ENCODE measurements at regions not wholly inside any gene's neighbourhood (a gene's known extent, or its start where the extent isn't known, plus 50 kb on each side); places are given as distances from the start of the nearest gene placed in this dataset.
"Not testable (repeated sequence)": the region's sequence is repeated elsewhere in the genome, so short reads cannot be mapped to it uniquely, and the experiment has no call there.

DNA sequence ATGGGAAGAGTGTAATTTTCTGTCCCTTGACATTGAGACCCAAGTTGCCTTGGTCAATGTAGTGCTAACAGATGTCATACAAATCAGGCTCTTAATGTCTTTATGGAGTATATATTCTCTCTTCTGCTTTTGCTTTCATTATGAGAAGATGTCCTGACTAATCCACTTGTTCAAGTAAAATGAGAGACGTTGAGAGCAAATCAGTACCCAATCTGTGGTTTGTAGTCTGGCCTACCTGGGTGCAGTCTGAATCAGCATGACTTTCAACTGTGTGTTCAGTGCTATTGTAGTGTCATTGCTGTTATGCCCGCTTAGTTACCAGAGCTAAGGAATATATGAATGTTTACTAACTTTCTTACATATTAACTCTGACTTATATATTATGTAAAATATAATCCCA, 612.4 kb downstream of the ANKRD7 start:
- Histone ChIP-seq H3K4me1 (ENCODE audit: control insufficient read depth, insufficient read depth, low read length) (no peaks in the 10 kb centered on the region), H3K9me3 (ENCODE audit: control insufficient read depth, insufficient read depth, low read length) (no peaks in the 10 kb centered on the region), H3K36me3 (ENCODE audit: control insufficient read depth, insufficient read depth, low read length) (no peaks in the 10 kb centered on the region), H3K27me3 (ENCODE audit: control insufficient read depth, insufficient read depth, low read length) (no peaks in the 10 kb centered on the region), H3K9ac (ENCODE audit: low read depth, low read length) (no peak overlapping the region), H3K4me3 (ENCODE audit: low read depth, low read length) (no peak overlapping the region)

GRCh38 chr7:118839515-118839914, 615.0 kb downstream of the ANKRD7 start:
- H3K27me3 ChIP-seq (ENCODE audit: control insufficient read depth, insufficient read depth, low read length), result no peaks in the 10 kb centered on the region
- H3K36me3 ChIP-seq (ENCODE audit: control insufficient read depth, insufficient read depth, low read length), result no peaks in the 10 kb centered on the region
- H3K4me3 ChIP-seq (ENCODE audit: low read depth, low read length), result no peak overlapping the region
- no peaks in the 10 kb centered on the region for H3K9me3 ChIP-seq (ENCODE audit: control insufficient read depth, insufficient read depth, low read length)
- no peak overlapping the region for H3K9ac ChIP-seq (ENCODE audit: low read depth, low read length)
- H3K4me1 ChIP-seq (ENCODE audit: control insufficient read depth, insufficient read depth, low read length), result no peaks in the 10 kb centered on the region

- no peaks in the 10 kb centered on the region for H3K4me1 ChIP-seq (ENCODE audit: control insufficient read depth, insufficient read depth, low read length)
- H3K36me3 ChIP-seq (ENCODE audit: control insufficient read depth, insufficient read depth, low read length), result no peaks in the 10 kb centered on the region
- no peaks in the 10 kb centered on the region for H3K27me3 ChIP-seq (ENCODE audit: control insufficient read depth, insufficient read depth, low read length)
- no peaks in the 10 kb centered on the region for H3K9me3 ChIP-seq (ENCODE audit: control insufficient read depth, insufficient read depth, low read length)
- H3K4me3 ChIP-seq (ENCODE audit: low read depth, low read length), result no peak overlapping the region
- H3K9ac ChIP-seq (ENCODE audit: low read depth, low read length), result no peak overlapping the region
Measured at GRCh38 chr7:118843456-118843855, 619.0 kb downstream of the ANKRD7 start.

DNA sequence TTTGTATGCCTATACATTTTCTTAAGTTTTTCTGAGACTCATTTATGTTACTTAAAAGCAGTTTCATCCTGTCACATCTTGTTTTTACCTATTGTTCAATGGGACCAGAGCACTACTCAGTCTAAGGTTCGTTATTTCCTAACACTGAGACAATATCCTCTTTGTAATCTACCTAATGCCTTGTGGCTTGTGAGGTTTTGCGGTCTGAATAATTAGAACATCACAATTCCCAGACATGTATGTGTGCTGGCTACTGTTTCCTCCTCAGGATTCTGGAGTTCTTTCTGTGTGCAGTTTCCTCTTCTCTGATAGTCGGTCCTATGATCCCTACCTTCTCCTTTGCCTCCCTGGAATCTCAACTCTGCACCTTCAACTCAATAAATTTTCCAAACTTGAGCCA, 620.2 kb downstream of the ANKRD7 start:
- Histone ChIP-seq H3K9me3 (ENCODE audit: control insufficient read depth, insufficient read depth, low read length) (no peaks in the 10 kb centered on the region), H3K4me1 (ENCODE audit: control insufficient read depth, insufficient read depth, low read length) (no peaks in the 10 kb centered on the region), H3K36me3 (ENCODE audit: control insufficient read depth, insufficient read depth, low read length) (no peaks in the 10 kb centered on the region), H3K27me3 (ENCODE audit: control insufficient read depth, insufficient read depth, low read length) (no peaks in the 10 kb centered on the region), H3K4me3 (ENCODE audit: low read depth, low read length) (no peak overlapping the region), H3K9ac (ENCODE audit: low read depth, low read length) (no peak overlapping the region)

DNA sequence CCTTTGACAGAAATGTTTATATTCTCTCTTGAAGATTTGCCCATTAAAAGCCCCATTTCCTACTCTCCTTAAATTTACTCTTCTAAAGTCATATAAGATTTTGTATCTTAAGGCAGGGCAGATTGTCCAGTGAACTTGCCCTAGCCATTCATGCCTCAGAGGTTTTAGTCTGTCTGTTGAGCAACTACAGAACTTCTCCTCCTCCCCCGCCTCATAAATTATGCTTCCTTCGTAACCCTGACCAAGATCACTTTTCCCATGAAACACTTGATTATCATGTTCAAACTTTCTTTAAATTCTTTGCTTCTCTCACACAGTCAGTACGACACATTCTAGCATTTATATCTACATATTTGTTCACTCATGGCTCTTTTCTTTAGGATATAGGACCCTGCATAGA, 621.3 kb downstream of the ANKRD7 start:
- H3K4me1 ChIP-seq (ENCODE audit: control insufficient read depth, insufficient read depth, low read length), result no peaks in the 10 kb centered on the region
- no peaks in the 10 kb centered on the region for H3K36me3 ChIP-seq (ENCODE audit: control insufficient read depth, insufficient read depth, low read length)
- H3K9me3 ChIP-seq (ENCODE audit: control insufficient read depth, insufficient read depth, low read length), result no peaks in the 10 kb centered on the region
- H3K27me3 ChIP-seq (ENCODE audit: control insufficient read depth, insufficient read depth, low read length), result no peaks in the 10 kb centered on the region
- H3K4me3 ChIP-seq (ENCODE audit: low read depth, low read length), result no peak overlapping the region
- H3K9ac ChIP-seq (ENCODE audit: low read depth, low read length), result no peak overlapping the region

GRCh38 chr7:118846977-118847376, 622.5 kb downstream of the ANKRD7 start:
- Histone ChIP-seq H3K9me3 (ENCODE audit: control insufficient read depth, insufficient read depth, low read length) (no peaks in the 10 kb centered on the region), H3K4me3 (ENCODE audit: low read depth, low read length) (no peak overlapping the region), H3K27me3 (ENCODE audit: control insufficient read depth, insufficient read depth, low read length) (no peaks in the 10 kb centered on the region), H3K4me1 (ENCODE audit: control insufficient read depth, insufficient read depth, low read length) (no peaks in the 10 kb centered on the region), H3K36me3 (ENCODE audit: control insufficient read depth, insufficient read depth, low read length) (no peaks in the 10 kb centered on the region), H3K9ac (ENCODE audit: low read depth, low read length) (no peak overlapping the region)

GRCh38 chr7:118855290-118855689, 630.8 kb downstream of the ANKRD7 start:
- no peaks in the 10 kb centered on the region for H3K9me3 ChIP-seq (ENCODE audit: control insufficient read depth, insufficient read depth, low read length)
- H3K4me1 ChIP-seq (ENCODE audit: control insufficient read depth, insufficient read depth, low read length), result no peaks in the 10 kb centered on the region
- no peaks in the 10 kb centered on the region for H3K27me3 ChIP-seq (ENCODE audit: control insufficient read depth, insufficient read depth, low read length)
- H3K4me3 ChIP-seq (ENCODE audit: low read depth, low read length), result no peak overlapping the region
- no peak overlapping the region for H3K9ac ChIP-seq (ENCODE audit: low read depth, low read length)
- no peaks in the 10 kb centered on the region for H3K36me3 ChIP-seq (ENCODE audit: control insufficient read depth, insufficient read depth, low read length)

- Histone ChIP-seq H3K9me3 (ENCODE audit: control insufficient read depth, insufficient read depth, low read length) (no peaks in the 10 kb centered on the region), H3K4me1 (ENCODE audit: control insufficient read depth, insufficient read depth, low read length) (no peaks in the 10 kb centered on the region), H3K36me3 (ENCODE audit: control insufficient read depth, insufficient read depth, low read length) (no peaks in the 10 kb centered on the region), H3K27me3 (ENCODE audit: control insufficient read depth, insufficient read depth, low read length) (no peaks in the 10 kb centered on the region), H3K4me3 (ENCODE audit: low read depth, low read length) (no peak overlapping the region), H3K9ac (ENCODE audit: low read depth, low read length) (no peak overlapping the region)
Measured at GRCh38 chr7:118858651-118859149, 634.2 kb downstream of the ANKRD7 start.

- Histone ChIP-seq H3K36me3 (ENCODE audit: control insufficient read depth, insufficient read depth, low read length) (no peaks in the 10 kb centered on the region), H3K4me1 (ENCODE audit: control insufficient read depth, insufficient read depth, low read length) (no peaks in the 10 kb centered on the region), H3K9ac (ENCODE audit: low read depth, low read length) (no peak overlapping the region), H3K9me3 (ENCODE audit: control insufficient read depth, insufficient read depth, low read length) (no peaks in the 10 kb centered on the region), H3K27me3 (ENCODE audit: control insufficient read depth, insufficient read depth, low read length) (no peaks in the 10 kb centered on the region), H3K4me3 (ENCODE audit: low read depth, low read length) (no peak overlapping the region)
Measured at GRCh38 chr7:118861581-118861980, 637.1 kb downstream of the ANKRD7 start.

GRCh38 chr7:118862740-118863139, 638.2 kb downstream of the ANKRD7 start:
- Histone ChIP-seq H3K9ac (ENCODE audit: low read depth, low read length) (no peak overlapping the region), H3K36me3 (ENCODE audit: control insufficient read depth, insufficient read depth, low read length) (no peaks in the 10 kb centered on the region), H3K9me3 (ENCODE audit: control insufficient read depth, insufficient read depth, low read length) (no peaks in the 10 kb centered on the region), H3K4me1 (ENCODE audit: control insufficient read depth, insufficient read depth, low read length) (no peaks in the 10 kb centered on the region), H3K27me3 (ENCODE audit: control insufficient read depth, insufficient read depth, low read length) (no peaks in the 10 kb centered on the region), H3K4me3 (ENCODE audit: low read depth, low read length) (no peak overlapping the region)

DNA sequence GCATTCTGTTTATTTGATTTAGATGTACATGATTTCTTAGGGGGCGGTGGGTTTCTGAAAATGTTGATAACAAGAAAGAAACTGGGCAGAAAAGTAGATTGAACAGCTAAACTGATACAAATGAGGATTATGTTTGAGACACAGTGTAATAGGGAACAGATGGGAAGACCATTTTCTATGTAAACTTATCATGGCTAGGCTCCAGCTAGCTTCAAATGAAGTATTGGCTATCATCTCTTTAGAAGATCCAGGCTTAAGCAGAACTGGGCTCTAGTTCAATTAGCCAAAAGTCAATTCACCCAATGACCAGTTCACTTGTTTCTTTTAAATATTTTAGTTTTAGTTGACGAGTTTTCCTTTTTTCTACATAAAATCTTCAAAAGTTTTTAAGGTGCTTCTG, 639.5 kb downstream of the ANKRD7 start:
- Histone ChIP-seq H3K9ac (ENCODE audit: low read depth, low read length) (no peak overlapping the region), H3K9me3 (ENCODE audit: control insufficient read depth, insufficient read depth, low read length) (no peaks in the 10 kb centered on the region), H3K27me3 (ENCODE audit: control insufficient read depth, insufficient read depth, low read length) (no peaks in the 10 kb centered on the region), H3K4me3 (ENCODE audit: low read depth, low read length) (no peak overlapping the region), H3K4me1 (ENCODE audit: control insufficient read depth, insufficient read depth, low read length) (peaks cover 3% of the 10 kb centered on the region), H3K36me3 (ENCODE audit: control insufficient read depth, insufficient read depth, low read length) (no peaks in the 10 kb centered on the region)

- H3K9ac ChIP-seq (ENCODE audit: low read depth, low read length), result no peak overlapping the region
- H3K9me3 ChIP-seq (ENCODE audit: control insufficient read depth, insufficient read depth, low read length), result no peaks in the 10 kb centered on the region
- H3K4me3 ChIP-seq (ENCODE audit: low read depth, low read length), result no peak overlapping the region
- no peaks in the 10 kb centered on the region for H3K36me3 ChIP-seq (ENCODE audit: control insufficient read depth, insufficient read depth, low read length)
- peaks cover 3% of the 10 kb centered on the region for H3K4me1 ChIP-seq (ENCODE audit: control insufficient read depth, insufficient read depth, low read length)
- no peaks in the 10 kb centered on the region for H3K27me3 ChIP-seq (ENCODE audit: control insufficient read depth, insufficient read depth, low read length)
Measured at GRCh38 chr7:118867860-118868259, 643.4 kb downstream of the ANKRD7 start.

DNA sequence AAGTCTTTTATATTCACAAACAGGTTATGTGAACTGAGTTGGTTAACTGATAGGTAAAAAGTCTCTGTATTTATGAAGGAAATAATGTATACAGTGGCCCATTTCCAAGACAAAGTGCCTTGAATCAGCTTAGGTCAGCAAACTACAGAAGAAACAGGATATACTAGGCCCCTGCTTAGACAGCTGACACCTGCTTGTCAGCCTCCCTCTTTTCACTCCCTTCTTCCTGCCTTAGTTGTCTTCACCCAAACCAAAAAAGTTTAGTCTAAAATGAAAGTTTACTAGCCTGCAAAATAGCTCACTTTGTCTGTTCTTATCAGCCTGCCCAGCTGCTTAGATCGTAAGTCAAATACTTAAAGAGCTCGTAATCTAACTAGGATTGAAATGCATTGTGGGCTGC, 644.6 kb downstream of the ANKRD7 start:
- H3K9me3 ChIP-seq (ENCODE audit: control insufficient read depth, insufficient read depth, low read length); H3K27me3 ChIP-seq (ENCODE audit: control insufficient read depth, insufficient read depth, low read length); H3K4me1 ChIP-seq (ENCODE audit: control insufficient read depth, insufficient read depth, low read length); H3K4me3 ChIP-seq (ENCODE audit: low read depth, low read length); H3K9ac ChIP-seq (ENCODE audit: low read depth, low read length); H3K36me3 ChIP-seq (ENCODE audit: control insufficient read depth, insufficient read depth, low read length): not testable (repeated sequence)
